HG02759 (cell line): ENCODE measurements at regions not wholly inside any gene's neighbourhood (a gene's known extent, or its start where the extent isn't known, plus 50 kb on each side); places are given as distances from the start of the nearest gene placed in this dataset.
"Not testable (repeated sequence)": the region's sequence is repeated elsewhere in the genome, so short reads cannot be mapped to it uniquely, and the experiment has no call there.

Experiments used
- ATAC-seq: cut with Tn5 transposase; IDR thresholded peaks from one replicate; pipeline ENCODE4 v1.9.1; 2021; ENCODE audit warnings: mild to moderate bottlenecking, moderate library complexity; ENCODE audit not compliant: unreplicated experiment

DNA sequence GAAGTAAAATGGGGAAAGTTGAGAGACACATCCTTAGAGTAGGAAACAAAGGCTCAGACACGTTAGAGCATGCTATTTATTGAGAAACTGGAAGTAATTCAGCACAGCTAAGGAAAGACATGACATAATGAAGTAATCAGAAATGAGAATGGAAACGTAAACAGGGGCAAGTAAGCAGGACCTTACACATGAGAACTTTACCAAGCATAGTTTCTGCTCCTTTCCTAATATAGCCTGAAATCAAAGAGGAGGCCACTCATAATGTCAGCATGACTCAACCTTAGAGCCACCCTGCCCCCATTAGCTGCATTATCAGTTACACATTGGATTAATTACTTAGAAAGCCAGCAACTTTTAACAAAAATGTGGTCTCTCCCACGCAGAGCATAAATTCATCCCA lies 558.3 kb upstream of the GRIA3 start:
- no peak for ATAC-seq

DNA sequence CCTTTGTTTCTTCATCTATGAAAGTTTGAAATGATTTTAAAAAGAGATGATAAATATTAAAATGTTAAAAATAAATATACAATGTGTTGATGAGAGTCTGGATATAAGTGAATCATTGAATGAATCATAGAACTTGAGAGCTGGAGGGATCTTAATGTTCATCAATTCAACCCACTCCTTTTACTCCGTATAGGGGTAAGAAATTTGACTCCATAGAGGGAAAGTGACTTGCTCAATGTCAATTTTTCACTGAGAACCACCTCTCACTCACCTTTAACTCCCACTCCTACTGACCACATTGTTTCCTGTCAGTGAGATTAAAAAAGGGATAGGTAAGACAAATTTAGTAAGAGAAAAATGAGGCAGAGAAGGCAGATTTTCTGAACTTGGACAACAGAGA lies 557.2 kb upstream of the GRIA3 start:
- ATAC-seq: no peak

DNA sequence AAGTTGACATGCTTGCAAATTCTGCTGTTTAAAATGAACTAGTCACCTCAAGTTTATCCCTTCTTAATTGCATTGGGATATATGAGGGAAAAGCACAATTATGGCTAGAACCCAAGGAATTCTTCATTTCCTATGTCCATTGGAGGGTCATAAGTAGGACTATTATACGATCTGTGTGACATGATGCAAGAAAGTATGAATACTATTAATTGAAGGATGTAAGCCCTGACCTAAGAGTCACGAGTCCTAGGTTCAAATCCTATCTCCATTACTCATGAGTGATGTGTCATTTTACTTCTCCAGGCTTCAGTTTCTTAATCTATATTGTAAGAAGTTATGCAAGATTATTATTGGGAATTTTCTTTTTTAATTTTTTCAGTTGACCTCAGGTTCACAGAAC lies 542.9 kb upstream of the GRIA3 start:
- ATAC-seq: no peak

DNA sequence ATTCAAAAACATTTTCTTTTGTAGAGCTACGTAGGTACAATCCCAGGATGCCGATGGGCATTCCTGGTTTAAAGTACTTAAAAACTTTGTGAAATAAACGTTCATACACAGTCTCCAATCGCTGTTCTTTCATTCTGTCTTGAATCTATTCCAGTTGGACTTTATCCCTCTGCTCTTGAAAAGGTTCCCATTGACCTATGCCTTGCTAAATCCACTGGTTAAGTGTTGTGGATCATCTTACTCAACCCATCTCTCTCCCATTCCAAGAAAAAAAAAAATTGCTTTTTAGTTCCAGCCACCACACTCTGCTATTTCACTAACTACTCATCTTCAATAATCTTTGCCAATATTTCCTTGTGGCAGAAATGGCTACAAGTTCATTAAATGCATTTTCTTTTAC lies 542.3 kb upstream of the GRIA3 start:
- ATAC-seq: no peak

DNA sequence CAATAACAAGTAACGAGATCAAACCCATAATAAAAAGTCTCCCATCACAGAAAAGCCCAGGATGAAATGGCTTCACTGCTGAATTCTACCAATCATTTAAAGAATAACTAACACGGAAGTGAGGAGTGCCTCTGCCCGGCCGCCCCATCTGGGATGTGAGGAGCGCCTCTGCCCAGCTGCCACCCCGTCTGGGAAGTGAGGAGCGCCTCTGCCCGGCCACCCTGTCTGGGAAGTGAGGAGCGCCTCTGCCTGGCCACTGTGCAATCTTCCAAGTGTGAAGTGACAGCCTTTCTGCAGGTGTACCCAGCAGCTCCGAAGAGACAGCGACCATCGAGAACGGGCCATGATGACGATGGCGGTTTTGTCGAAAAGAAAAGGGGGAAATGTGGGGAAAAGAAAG lies 528.8 kb upstream of the GRIA3 start:
- ATAC-seq: not testable (repeated sequence)

DNA sequence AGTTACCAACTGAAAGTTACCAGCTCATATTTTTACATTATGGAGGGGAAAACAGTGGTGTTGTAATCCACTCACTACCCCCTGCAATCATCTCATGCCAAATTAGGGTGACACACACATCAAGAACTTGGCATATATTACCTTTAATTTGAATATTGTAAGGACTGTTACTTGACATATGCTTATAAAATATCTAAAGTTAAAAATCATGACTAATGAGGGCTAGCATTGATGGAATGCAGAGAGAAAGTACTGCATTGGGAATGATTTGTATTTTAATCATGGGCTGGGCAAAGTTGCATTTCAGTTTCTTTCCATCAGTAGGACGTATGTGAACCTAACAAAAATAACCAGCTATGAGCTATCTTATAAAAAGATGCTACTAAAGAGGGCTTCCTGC lies 517.5 kb upstream of the GRIA3 start:
- no peak for ATAC-seq

DNA sequence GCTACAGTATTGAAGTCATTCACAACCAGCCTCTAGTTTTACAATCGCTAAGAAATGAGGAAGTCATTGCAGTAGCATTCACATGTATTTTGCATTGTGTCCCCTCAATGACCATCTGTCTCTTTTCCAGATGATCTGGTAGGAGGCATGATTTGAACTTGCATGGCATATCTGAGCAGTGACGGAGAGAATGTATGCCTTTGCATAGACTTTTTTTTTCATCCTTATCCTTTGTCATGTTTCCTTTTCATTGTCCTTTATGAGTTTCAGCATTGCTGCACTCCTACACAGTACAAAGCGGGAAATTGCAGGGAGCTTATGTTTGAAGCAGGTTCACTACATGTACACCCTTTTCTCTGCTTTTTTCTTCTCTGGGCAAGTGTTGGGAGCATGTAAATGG lies 516.4 kb upstream of the GRIA3 start:
- no peak for ATAC-seq

DNA sequence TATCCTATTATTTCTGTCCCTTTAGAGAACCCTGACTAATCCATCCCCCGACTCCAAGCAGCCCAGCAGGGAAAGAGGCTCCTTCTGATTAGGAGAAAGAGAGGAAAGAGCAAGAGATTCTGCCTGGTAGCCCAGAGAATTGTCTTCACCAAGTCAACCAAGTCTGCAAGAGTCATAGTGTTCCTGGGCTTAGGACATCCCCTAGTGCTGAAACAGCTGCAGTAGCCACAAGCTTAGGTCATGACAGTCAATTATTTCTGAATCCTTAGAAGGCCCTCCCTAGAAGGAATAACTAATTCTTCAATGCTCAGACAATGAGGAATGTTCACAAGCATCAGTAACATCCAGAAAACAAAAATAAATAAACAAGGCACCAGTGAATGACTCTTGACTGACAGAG lies 480.3 kb upstream of the GRIA3 start:
- ATAC-seq: no peak

DNA sequence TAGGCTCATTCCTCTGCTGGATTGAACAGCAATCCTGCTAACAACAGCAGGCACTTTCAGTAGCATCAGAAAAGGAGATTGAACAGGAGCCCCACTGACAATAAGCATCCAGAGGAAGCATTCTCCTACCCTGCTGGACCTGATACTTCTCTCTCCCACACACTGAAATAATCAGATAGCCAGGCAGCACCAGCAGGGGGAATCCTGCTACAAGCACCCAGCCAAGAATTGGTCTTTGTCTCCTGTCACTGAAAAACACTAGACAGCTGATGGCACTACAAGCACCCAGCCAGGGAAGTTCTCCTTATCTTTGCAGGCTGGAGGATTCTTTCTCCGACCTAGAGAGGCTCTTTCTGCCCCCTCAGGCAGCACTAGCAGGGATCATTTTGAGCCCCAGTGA lies 444.3 kb upstream of the GRIA3 start:
- no peak for ATAC-seq

DNA sequence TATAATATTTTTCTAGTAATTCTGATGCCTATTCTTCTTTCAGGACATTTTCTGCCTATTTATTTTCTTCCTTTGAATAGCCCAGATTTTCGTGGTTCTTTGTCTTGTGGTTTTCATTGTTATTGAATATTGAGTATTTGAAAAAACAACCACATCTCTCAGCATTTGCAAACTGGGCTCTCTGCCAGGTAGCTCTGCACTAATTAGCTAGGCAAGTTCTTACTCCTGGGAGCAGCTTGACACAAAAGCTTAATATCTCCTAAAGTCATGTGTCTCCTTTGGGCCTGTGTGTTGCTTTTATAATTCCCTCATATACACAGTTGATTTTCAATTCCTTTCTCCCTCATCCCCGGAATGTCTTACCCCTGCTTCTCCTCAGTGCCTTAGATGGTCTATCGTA lies 413.5 kb upstream of the GRIA3 start:
- ATAC-seq: no peak

DNA sequence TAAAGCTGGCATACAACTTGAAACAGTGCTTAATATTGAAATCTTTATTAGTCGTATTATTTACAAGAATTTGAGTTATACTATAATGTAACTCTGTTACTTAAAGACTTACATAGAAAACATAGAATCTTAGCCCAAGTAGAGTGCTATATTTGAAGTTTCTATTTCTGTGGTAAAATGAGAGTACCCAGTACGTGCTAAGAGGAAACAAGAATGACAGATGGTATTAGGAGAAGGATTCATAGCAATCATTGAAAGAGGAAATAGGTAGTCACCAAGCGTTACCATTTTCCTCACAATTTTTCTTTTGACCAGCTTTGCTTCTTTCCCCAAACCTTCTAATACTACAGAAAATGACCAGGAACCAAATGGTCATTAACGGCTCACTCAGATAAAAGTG lies 412.1 kb upstream of the GRIA3 start:
- ATAC-seq: no peak

DNA sequence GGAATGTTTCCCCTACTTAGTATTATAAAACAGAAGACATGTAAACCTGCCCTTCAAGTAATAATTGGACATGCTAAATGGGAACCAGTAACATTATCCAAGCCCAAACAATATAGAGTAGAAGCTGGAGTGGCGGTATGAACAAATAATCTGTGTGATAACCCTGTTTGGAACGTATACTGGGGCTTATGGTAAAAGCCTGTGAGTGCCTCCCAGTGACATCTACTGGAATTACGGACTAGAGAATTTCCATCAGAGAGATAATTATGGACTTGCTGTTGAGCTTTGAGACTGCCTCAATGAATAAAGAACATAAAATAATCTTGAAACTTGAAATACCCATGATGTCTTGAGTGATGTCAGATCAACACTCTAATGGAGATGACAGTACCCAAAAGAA lies 406.3 kb upstream of the GRIA3 start:
- ATAC-seq: no peak

DNA sequence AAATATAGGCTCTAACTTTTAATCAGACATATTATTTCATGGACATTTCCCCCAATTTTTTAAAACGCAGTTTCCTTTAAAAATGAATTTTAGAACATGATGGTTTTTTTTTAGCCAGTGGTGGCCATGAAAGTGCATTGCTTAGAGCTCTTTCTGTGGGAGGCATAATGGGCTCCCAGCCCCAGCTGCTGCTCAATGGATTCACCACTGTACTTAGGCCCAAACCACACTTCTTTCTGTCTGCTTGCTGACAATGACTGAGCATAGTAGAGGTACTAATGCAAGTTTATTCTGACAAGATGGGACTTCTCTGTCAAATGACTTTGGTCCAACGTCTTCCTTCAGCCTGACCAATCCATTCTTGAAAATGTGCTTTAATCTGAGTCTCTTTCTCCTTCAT lies 400.2 kb upstream of the GRIA3 start:
- no peak for ATAC-seq

DNA sequence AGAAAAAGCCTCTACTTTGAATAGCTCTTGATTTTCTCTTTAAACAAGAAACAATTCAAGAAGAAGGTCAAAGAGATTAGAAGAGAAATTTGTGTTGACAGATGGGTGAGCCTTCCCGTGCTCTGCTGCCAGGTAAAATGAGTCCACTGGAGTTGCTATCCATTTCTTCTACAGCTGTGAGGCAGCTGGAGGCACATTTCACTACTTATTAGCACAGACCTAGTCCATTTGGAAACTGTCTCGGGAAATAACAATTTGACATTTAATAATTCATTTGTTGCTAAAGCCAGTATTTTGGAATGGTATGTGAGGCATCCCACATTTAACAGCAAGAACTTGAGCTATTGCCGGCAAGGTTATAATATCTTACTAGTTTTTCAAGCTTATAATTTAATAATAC lies 396.8 kb upstream of the GRIA3 start:
- ATAC-seq: no peak

DNA sequence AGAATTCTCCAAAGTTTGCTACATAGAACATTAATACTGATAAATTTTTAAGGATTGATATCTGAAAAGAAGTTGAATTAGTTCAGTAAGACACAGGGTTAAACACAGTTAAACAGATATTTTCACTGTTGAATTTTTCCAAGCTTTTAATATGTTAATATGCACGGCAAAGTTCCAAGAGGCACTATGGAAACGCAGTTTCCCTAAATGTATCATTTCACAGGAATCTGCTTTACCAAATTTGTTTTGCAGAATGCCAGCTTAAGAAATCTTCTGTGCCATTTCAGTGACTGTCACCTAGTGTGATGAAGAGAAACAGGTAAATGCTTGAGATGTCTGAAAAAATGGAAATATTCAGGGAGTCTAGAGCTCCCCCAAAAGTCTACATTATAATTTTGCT lies 395.9 kb upstream of the GRIA3 start:
- no peak for ATAC-seq

DNA sequence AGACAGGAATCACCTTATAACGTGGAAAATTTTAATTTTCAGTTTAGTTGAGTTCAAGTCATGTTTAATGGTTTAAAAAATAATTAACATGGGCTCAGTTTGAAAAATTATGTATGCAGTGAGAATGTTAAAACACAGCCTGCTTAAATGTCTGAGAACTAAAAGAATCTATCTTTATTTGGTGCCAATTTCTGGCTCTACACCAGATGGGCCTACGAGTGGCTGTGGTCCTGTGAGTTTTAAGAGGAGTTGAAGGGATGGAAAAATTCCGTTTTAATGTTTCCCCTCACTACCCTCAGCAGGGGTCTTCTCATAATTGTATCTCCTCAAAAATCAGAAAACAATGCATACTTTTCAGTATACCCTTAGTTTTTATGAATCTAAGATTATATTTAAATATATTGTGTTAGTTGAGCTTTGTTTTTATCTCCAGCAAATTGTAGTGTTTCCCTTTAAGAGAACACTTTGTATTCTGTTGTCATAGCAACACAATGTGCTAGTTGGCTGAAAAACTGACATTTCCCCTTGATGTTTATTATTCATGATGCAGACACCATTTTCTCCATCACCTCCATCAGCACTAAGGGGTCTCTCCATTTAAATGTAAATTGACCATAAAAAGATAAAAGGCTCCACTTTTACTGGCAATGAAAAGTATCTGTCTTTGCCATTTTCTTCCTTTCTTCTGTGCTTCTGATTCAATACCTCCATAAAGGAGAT lies 393.5 kb upstream of the GRIA3 start:
- ATAC-seq: no peak

DNA sequence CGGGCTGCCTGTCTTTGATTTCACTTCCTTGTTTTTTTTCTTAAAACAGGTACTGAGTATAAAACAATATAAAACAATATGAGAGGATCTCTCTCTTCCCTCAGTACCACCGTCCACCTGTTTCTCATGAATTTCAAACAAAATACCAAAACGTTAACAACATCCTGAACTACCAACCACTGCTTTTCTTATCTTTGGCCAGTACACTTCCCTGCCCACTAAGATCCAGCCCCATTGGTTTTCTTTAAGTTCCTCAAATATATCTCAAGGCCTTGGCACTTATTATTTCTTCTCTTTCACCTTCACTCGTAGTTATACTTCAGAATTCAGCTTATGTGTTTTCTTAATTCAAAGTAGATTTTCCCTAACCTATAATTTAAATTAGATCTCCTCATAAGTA lies 370.2 kb upstream of the GRIA3 start:
- no peak for ATAC-seq

DNA sequence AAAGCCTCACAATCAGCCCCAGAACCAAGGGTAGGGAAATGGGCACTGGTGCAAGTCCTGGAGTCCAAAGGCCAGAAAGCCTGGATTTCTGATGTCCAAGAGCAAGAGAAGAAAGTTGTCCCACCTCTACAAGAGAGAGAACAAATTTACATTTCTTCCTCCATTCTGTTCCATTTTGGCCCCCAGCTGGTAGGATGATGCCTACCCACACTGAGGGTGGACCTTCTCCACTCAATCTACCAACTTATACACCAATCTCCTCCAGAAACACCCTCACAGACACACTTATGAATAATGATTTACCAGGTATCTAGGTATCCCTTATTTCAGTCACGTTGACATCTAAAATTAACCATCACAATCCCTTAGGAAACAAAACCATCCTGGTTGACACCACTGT lies 367.8 kb upstream of the GRIA3 start:
- no peak for ATAC-seq

DNA sequence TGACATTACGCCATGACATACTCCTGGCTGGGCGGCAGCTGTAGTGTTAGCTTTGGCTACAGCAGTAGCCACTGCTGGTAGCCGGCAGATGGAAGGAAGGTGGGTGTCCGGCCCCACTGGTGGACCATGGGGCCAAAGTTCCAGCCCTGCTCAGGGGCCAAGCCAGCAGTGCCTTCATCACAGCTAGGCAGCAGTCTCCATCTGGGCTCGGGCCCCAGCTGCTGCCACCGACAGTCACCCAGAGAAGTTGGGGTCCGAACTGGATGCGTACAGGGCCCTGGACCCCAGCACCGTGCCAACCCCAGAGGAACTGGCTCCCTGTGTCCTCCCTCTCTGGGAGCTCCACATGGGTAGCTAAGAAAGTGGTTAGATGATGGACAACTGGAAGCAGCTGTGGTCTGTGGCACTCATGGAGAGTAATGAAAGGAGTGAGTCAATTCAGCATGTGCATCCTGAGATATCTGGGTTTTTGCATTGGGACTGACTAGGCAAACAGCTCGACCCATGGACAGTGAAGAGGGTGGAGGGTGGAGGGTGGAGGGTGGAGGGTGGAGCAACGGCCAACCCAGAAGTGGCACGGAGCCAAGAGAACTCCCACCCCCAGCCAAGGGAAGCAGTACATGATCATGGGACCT lies 366.6 kb upstream of the GRIA3 start:
- no peak for ATAC-seq

DNA sequence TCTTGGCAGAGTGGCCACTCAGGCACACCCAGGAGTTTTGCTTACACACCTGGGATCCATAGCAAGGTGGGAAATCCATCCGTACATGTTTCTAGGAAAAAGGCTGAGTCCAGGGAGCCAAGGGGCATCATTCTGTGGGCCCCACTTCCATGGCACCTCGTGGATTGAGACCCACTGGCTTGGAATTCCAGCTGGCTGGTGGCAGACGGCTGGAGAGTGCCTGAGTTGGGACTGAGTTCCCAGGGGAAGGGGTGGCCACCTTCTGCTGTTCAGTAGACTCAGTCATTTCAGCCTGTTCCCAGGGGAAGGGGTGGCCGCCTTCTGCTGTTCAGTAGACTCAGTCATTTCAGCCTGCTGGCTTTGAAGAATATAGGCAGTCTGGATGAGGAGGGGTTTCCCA lies 366.0 kb upstream of the GRIA3 start:
- no peak for ATAC-seq

DNA sequence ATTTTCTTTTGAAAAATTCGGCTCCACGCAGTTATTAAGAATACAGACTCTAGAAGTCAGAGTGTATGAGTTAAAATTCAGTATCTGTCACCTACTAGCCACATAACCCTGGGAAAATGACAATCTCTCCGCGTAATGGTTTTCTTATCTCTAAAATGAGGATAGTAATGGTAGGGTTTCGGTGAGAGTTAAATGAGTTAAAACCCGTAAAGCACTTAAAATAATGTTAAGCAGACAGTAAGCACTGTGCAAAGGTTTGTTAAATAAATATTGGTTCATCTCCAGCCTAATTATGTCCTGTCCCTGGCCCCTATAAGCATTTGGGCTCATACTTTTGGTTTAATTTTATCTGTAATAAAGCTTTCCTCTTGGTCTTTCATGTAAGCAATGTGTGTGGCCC lies 350.8 kb upstream of the GRIA3 start:
- ATAC-seq: no peak

DNA sequence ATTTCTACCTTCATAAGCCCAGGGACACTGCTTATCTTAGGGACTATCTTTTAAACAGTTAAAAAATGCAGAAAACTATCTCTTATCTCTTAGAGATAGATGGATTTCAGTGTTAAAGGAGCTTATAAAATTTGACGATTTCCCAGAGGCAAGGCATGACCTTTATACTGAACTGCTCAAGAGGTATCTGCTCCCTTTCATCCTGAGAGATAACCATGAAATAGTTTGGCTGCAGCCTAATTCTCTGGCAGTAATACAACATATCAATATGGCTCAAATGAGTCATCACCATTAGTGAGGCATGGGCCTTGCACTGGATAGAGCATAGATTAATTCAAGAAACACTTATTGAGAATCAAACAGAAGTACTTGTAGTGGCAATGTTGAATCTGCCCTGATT lies 348.2 kb upstream of the GRIA3 start:
- no peak for ATAC-seq

DNA sequence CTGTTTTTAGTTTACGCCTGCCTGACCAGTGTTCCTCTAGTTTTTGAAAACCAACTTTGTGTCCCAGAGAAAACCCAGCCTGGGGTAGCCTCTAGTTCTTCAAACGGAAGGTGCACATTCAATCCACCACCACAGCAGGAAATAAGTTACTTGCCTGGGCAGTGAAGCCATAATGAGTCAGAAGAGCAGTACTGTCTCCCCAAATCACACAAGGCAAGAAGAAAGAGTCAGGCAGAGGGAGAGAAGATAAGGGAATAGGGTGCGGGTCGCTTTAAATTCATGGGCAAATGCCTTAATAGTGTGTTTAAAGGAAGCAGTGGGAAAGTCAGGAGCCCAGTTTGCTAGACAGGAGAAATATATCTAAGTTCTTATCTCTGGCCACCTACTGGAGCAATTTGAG lies 333.8 kb upstream of the GRIA3 start:
- no peak for ATAC-seq
